Glomerular visceral epithelial cell (primary cell): ENCODE measurements at regions not wholly inside any gene's neighbourhood (a gene's known extent, or its start where the extent isn't known, plus 50 kb on each side); places are given as distances from the start of the nearest gene placed in this dataset.
A peak's percentile ranks its signal among the peaks of the same experiment; 100 is the strongest.

Experiments
- DNase-seq: peaks from one replicate; pipeline ENCODE4 v3.0.0-alpha.2; 2016; ENCODE audit errors: extremely low spot score

GRCh38 chr4:162640152-162640551 is 476.4 kb upstream of the FSTL5 start:
- no peak for DNase-seq

- no peak for DNase-seq
Measured at GRCh38 chr4:162634390-162634789, 470.6 kb upstream of the FSTL5 start.

GRCh38 chr4:162622664-162623063 is 458.9 kb upstream of the FSTL5 start:
- DNase-seq, result no peak

GRCh38 chr4:162610116-162610515 is 446.3 kb upstream of the FSTL5 start:
- no peak for DNase-seq

DNA sequence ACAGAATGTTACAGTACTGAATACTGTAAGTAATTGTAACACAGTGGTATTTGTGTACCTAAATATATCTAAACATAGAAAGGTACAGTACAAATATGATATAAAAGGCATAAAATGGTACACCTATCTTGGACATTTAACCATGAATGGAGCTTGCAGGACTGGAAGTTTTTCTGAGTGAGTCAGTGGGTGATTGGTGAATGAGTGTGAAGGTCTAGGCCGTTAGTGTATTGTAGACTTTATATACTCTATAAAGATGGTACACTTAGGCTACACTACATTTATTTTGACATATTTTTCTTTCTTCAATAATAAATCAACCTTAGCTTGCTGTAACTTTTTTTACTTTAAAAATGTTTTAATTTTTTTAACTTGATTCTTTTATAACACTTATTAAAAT is 422.5 kb upstream of the FSTL5 start:
- DNase-seq, result no peak

DNA sequence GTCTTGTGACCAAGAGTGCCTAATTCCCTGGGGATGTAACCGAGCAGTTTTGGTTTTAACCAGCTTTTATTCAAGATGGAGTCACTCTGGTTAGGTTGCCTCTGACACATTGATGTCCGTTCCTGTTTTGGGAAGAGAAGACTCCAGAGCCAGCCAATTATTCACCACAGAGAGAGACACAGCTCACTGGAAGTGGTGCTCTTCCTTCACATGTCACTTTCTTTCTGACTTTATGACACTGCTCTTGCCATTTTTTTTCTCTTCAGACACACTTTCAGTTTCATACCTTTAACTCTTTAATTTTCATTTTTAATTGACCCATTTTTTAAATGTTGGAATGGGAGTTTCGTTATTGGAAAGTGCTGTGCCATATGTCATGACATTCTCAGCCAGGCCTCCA is 418.4 kb upstream of the FSTL5 start:
- no peak for DNase-seq

DNA sequence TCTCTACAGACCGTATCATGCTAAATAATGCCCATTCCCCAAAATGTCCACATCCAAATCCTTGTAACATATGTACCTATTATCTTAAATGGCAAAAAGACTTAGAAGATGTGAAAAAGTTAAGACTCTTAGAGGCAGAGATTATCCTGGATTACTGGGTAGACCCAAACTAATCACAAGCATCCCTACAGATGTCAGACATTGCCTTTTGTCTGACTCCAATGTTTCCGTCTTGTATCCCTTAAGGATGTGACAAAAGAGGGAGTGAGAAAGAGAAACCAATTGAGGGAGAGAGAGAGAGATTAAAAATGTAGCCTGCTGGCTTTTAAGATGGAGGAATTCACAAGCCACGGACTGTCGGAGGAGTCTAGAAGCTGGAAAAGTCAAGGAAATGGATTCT is 401.9 kb upstream of the FSTL5 start:
- DNase-seq, result no peak

GRCh38 chr4:162560073-162560472 is 396.3 kb upstream of the FSTL5 start:
- no peak for DNase-seq

DNA sequence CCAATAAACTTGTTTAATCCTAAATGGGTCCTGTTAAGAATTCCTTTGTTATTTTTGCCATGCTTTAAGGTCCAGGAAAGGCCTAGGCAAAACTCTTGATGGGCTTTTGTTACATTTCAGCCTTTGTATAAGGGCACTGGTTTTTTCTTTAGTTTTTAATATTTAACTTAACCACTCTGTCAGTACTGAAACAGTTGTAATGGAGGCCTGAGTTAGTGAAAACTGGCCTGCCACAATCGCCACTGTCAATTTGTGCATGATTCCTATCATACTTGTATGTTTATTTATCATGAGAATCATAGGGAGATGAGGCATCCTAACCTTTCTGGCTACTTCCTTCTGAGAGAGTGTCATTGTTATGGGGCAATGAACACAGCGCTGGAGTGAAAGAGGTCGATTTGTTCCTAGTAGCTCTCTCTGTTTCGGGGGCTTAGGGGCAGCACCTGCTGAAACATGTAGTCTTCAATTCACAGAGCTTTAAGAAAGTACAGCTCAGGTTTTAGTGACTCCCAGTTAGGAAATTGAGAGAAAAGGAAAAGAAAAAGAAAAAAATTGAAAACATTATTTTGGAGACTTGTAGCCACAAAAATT is 393.8 kb upstream of the FSTL5 start:
- no peak for DNase-seq

DNA sequence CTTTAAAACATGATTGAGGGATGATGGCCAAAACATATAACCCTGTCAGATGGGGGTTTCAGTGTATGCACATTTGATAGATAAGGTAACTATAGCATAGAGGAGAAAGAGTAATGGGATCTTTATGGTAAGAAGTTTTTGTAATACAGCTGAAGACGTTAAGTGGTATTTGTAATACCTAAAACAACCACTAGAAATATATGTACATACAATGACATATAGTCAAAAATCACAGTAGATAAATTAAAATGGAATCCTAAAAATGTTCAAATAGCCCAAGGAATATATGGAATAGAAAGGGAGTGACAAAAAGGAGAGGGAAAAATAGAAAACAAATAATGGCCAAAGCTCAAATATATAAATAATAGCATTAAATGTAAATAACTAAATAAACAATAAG is 371.3 kb upstream of the FSTL5 start:
- DNase-seq, result no peak

DNA sequence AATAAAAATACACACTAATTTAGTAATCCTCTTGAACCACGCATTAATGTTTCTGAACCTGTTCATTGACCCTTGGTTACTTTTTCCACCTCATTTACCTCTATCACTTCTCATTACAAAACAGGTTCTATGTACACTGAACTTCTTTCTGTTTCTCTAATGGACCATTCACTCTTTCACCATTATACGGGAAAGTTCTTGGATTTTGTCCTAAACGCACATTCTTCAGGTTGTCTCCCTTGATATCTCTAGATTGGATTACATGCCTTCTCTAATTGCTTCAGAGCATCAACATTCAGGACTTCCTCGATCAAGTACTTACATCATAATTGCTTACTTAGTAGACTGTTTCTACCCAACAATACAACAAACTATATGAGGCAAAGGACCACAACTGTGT is 359.4 kb upstream of the FSTL5 start:
- no peak for DNase-seq

DNA sequence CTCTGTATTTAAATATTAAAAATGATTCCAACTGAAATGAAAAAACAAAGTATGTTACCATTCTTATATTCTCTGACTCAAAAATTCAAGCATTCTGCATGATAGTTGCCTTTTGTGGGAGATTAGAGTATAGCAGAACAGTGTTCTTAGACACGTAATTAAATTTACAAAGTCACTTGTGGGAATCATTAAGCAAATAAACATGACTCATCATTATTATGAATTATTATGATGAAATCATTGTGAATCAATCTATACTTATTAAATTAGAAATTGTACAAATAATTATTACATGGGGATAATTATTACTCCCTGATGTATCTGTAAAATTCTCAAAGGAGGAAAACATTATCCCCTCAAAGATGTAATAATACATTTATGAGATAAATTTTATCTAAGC is 358.9 kb upstream of the FSTL5 start:
- DNase-seq, result no peak

- DNase-seq, result no peak
Measured at GRCh38 chr4:162510937-162511336, 347.1 kb upstream of the FSTL5 start.

- DNase-seq, result no peak
Measured at GRCh38 chr4:162510115-162510514, 346.3 kb upstream of the FSTL5 start.

- DNase-seq, result no peak
Measured at GRCh38 chr4:162509333-162509732, 345.5 kb upstream of the FSTL5 start.

- DNase-seq, result no peak
Measured at GRCh38 chr4:162506253-162506652, 342.5 kb upstream of the FSTL5 start.

GRCh38 chr4:162503868-162504267 is 340.1 kb upstream of the FSTL5 start:
- no peak for DNase-seq

- no peak for DNase-seq
Measured at GRCh38 chr4:162502109-162502508, 338.3 kb upstream of the FSTL5 start.

- no peak for DNase-seq
Measured at GRCh38 chr4:162499478-162499877, 335.7 kb upstream of the FSTL5 start.

GRCh38 chr4:162498168-162498567 is 334.4 kb upstream of the FSTL5 start:
- DNase-seq, result no peak

DNA sequence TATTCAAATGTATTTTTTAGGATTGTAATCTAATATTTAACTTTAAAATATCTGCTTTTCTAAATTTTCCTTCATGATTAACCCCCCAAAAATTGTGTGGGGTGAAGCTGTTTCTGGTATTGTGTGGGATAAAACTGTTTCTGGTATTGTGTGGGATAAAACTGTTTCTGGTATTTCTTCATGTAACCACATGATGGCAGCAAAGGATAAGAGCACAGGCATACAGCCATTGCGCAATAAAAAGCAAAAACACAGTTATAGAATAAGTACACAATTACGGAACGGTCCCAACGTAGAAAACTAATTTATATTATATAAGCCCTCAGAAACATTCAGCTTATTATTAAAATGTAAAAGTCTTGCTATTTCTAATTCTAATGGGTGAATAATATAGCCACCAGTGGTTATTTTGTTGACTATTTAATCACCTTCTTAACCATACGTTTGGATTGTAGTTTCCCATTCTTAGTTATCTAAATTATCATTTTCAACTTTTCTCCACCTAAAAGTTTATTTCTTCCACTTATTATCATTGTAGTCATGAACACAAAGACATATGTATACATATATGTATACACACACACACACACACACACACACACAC is 333.9 kb upstream of the FSTL5 start:
- peak; percentile 47 for DNase-seq

DNA sequence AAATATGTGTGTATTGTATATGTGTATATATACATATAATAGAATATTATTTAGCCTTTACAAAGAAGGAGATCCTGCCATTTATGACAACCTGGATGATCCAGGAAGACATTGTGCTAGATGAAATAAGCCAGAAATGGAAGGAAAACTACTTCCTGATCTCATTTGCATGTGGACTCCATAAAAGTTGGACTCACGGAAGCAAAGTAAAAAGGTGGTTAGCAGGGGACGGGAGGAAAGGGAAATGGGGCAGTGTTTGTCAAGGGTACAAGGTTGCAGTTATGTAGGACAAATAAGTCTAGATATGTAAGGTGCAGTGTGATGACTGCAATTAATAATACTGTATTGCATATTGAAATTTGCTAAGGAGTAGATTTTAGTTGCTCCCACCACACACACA is 331.1 kb upstream of the FSTL5 start:
- DNase-seq, result no peak

DNA sequence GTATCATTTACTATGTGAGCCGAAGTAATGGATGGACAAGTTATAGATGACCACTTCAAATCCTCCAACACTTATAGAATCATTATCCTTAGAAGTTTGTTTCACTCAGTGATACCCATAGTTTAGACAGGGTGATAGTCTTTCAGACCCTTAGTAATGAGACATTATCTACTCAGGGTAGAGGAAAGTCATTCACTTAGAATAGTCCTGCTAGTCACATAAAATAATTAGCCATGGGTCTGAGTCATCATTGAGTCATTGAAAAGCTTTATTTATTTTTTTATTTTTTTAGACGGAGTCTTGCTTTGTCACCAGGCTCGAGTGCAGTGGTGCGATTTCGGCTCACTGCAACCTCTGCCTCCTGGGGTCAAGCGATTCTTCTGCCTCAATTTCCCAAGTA is 321.7 kb upstream of the FSTL5 start:
- peak; percentile 31 for DNase-seq

- no peak for DNase-seq
Measured at GRCh38 chr4:162475246-162475645, 311.4 kb upstream of the FSTL5 start.
